A549 (cell line): ENCODE measurements at regions not wholly inside any gene's neighbourhood (a gene's known extent, or its start where the extent isn't known, plus 50 kb on each side); places are given as distances from the start of the nearest gene placed in this dataset.

ENCODE experiments used
- CEBPB ChIP-seq, 2 experiments: fragments of >200 bp in 1 of 2; sonication (Bioruptor Twin) in 1 of 2; formaldehyde crosslinking in 1 of 2; IDR thresholded peaks; 2 replicates each; pipeline ENCODE4 v1.6.1; 2012 to 2016
- EP300 ChIP-seq, 2 experiments: fragments of >200 bp; sonication (Bioruptor Twin); formaldehyde crosslinking; IDR thresholded peaks; 2 replicates in 1 of 2; 3 replicates in 1 of 2; pipeline ENCODE4 v1.6.1; 2016 to 2017
- RAD21 ChIP-seq, 2 experiments: fragments of >200 bp in 1 of 2; sonication (Bioruptor Twin) in 1 of 2; formaldehyde crosslinking in 1 of 2; IDR thresholded peaks in 1 of 2; conservative IDR thresholded peaks in 1 of 2; 2 replicates in 1 of 2; 3 replicates in 1 of 2; pipeline ENCODE4 v1.6.1; 2012 to 2018; ENCODE audit warnings: inconsistent platforms in 1 of 2
- SMC3 ChIP-seq: fragments of >200 bp; sonication (Bioruptor Twin); formaldehyde crosslinking; IDR thresholded peaks from 3 replicates; pipeline ENCODE4 v1.6.1; 2018; ENCODE audit warnings: inconsistent platforms
- ZC3H11A ChIP-seq: fragments of 450-650 bp; IDR thresholded peaks from 2 replicates; pipeline ENCODE4 v1.6.1; 2014; ENCODE audit warnings: antibody characterized with exemption, mild to moderate bottlenecking
- TF ChIP-seq, protein P1 (sequence below): fragments of >200 bp; sonication (Bioruptor Twin); formaldehyde crosslinking; IDR thresholded peaks from 3 replicates; pipeline ENCODE4 v1.5.1; 2016

DNA sequence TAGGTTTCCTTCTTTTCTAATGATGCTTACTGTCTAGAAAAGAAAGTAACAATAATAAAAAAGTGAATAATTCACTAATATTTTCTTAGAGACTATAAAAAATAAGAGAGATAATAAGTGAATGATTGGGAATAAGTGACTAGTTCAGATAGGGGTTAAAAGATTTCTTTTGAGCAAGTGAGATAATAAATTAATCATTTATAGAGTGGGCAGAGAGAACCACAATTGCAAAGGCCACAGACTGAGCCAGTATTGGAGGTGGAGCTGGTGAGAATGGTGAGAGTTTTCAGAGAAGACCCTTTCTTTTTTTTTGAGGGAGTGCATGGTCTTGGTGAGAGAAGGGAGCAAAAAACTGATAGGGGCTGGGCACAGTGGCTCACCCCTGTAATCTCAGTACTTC lies 159.1 kb upstream of the SALL1 start:
- TF ChIP-seq RAD21 (conservative IDR thresholded peaks at IDR 0.05 in 1 of 2, IDR thresholded peaks at IDR 0.05 in 1 of 2) = no peak
- TF ChIP-seq SMC3 = no peak
- TF ChIP-seq, protein P1, sequence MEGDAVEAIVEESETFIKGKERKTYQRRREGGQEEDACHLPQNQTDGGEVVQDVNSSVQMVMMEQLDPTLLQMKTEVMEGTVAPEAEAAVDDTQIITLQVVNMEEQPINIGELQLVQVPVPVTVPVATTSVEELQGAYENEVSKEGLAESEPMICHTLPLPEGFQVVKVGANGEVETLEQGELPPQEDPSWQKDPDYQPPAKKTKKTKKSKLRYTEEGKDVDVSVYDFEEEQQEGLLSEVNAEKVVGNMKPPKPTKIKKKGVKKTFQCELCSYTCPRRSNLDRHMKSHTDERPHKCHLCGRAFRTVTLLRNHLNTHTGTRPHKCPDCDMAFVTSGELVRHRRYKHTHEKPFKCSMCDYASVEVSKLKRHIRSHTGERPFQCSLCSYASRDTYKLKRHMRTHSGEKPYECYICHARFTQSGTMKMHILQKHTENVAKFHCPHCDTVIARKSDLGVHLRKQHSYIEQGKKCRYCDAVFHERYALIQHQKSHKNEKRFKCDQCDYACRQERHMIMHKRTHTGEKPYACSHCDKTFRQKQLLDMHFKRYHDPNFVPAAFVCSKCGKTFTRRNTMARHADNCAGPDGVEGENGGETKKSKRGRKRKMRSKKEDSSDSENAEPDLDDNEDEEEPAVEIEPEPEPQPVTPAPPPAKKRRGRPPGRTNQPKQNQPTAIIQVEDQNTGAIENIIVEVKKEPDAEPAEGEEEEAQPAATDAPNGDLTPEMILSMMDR = no peak
- no peak for TF ChIP-seq EP300 (IDR thresholded peaks at IDR 0.05)
- TF ChIP-seq ZC3H11A = no peak
- no peak for TF ChIP-seq CEBPB (IDR thresholded peaks at IDR 0.05)
